ENCODE measurements at regions not wholly inside any gene's neighbourhood (a gene's known extent, or its start where the extent isn't known, plus 50 kb on each side); places are given as distances from the start of the nearest gene placed in this dataset.

GRCh38 chr1:105830571-105831146 is 1225.8 kb upstream of the PRMT6 start:
- in situ Hi-C loops (cut with HindIII; ENCODE audit: low sequenced_read_pairs), result no loop called here
- TF ChIP-seq CTCF (IDR thresholded peaks at IDR 0.05; ENCODE audit: low read depth, low read length, missing control alignments), result no peak
- no peak for DNase-seq (ENCODE audit: low read depth)
- H3K4me3 ChIP-seq (ENCODE audit: low read depth, low read length), result no peak overlapping the region

GRCh38 chr1:105838071-105838470 is 1218.4 kb upstream of the PRMT6 start:
- no peak for DNase-seq (ENCODE audit: low read depth)
- no peak for TF ChIP-seq CTCF (IDR thresholded peaks at IDR 0.05; ENCODE audit: low read depth, low read length, missing control alignments)
- in situ Hi-C loops (cut with HindIII; ENCODE audit: low sequenced_read_pairs), result no loop called here
- no peak overlapping the region for H3K4me3 ChIP-seq (ENCODE audit: low read depth, low read length)

DNA sequence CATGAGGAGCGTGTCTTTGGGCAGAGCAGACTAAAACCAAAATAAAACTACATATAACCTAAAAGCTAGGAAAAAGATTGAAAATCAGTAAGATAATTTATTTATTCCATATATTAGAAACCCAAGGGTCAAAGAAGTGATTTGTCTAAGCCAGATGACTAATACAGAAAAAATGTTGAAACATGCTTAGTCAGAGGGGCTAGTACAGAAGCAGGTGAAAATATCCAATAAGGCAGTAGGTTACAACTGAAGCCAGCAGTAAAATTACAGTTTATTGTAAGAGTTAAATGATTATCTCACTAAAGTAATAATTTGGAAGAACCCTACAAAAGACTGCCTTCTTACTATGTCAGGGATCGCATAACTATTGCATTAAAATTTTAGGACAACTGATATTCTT is 1190.9 kb upstream of the PRMT6 start:
- in situ Hi-C loops (cut with HindIII; ENCODE audit: low sequenced_read_pairs), result no loop called here
- TF ChIP-seq CTCF (IDR thresholded peaks at IDR 0.05; ENCODE audit: low read depth, low read length, missing control alignments), result no peak

GRCh38 chr1:105872817-105873216 is 1183.7 kb upstream of the PRMT6 start:
- TF ChIP-seq CTCF (IDR thresholded peaks at IDR 0.05; ENCODE audit: low read depth, low read length, missing control alignments), result no peak
- no peak for DNase-seq (ENCODE audit: low read depth)
- H3K4me3 ChIP-seq (ENCODE audit: low read depth, low read length), result no peak overlapping the region
- in situ Hi-C loops (cut with HindIII; ENCODE audit: low sequenced_read_pairs), result no loop called here

More for the DNA sequence above, 1190.9 kb upstream of the PRMT6 start:
- H3K4me3 ChIP-seq (ENCODE audit: low read depth, low read length), result no peak overlapping the region
- no peak for DNase-seq (ENCODE audit: low read depth)

GRCh38 chr1:105874621-105875020 is 1181.9 kb upstream of the PRMT6 start:
- DNase-seq (ENCODE audit: low read depth), result no peak
- in situ Hi-C loops (cut with HindIII; ENCODE audit: low sequenced_read_pairs), result no loop called here
- no peak overlapping the region for H3K4me3 ChIP-seq (ENCODE audit: low read depth, low read length)
- no peak for TF ChIP-seq CTCF (IDR thresholded peaks at IDR 0.05; ENCODE audit: low read depth, low read length, missing control alignments)

DNA sequence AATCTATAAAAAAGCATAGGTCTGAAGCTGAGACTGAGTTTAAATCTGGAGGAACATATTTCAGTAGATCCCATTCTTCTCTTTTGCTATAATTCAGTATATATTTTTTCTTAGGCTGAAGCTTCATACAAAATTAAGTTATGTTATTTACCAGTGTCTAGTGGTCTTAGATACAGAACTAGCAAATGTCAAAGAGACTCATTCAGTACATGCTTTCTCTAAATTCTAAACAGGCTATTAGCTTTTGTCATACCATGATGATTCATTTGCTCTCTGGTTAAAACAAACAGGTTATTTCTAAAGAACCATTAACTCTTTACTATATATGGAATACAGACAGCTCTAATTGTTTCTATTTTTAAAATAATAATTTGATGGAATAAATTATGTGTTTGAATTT is 1170.2 kb upstream of the PRMT6 start:
- in situ Hi-C loops (cut with HindIII; ENCODE audit: low sequenced_read_pairs), result no loop called here
- DNase-seq (ENCODE audit: low read depth), result no peak
- no peak for TF ChIP-seq CTCF (IDR thresholded peaks at IDR 0.05; ENCODE audit: low read depth, low read length, missing control alignments)
- no peak overlapping the region for H3K4me3 ChIP-seq (ENCODE audit: low read depth, low read length)
